BE2C (cell line): ENCODE measurements at regions not wholly inside any gene's neighbourhood (a gene's known extent, or its start where the extent isn't known, plus 50 kb on each side); places are given as distances from the start of the nearest gene placed in this dataset.

Source experiments
- DNase-seq: peaks from one replicate; pipeline ENCODE4 v3.0.0-alpha.2; 2020
- H3K27me3 ChIP-seq: fragments of 250-450 bp; sonication (Bioruptor Pico); 2 replicates; pipeline ENCODE4 v1.5.1; 2020; ENCODE audit warnings: mild to moderate bottlenecking
- H3K36me3 ChIP-seq: fragments of 250-450 bp; sonication (Bioruptor Pico); 2 replicates; pipeline ENCODE4 v1.5.1; 2020; ENCODE audit warnings: mild to moderate bottlenecking
- H3K4me1 ChIP-seq: fragments of 250-450 bp; sonication (Bioruptor Pico); 2 replicates; pipeline ENCODE4 v1.5.1; 2020
- H3K4me3 ChIP-seq: 2 replicates; pipeline ENCODE4 v1.5.1; 2011; ENCODE audit warnings: low read depth, low read length
- H3K9me3 ChIP-seq: fragments of 250-450 bp; sonication (Bioruptor Pico); 2 replicates; pipeline ENCODE4 v1.5.1; 2020
- CTCF ChIP-seq: IDR thresholded peaks from 2 replicates; pipeline ENCODE4 v1.5.1; 2012; ENCODE audit warnings: mild to moderate bottlenecking, low read depth, low read length

DNA sequence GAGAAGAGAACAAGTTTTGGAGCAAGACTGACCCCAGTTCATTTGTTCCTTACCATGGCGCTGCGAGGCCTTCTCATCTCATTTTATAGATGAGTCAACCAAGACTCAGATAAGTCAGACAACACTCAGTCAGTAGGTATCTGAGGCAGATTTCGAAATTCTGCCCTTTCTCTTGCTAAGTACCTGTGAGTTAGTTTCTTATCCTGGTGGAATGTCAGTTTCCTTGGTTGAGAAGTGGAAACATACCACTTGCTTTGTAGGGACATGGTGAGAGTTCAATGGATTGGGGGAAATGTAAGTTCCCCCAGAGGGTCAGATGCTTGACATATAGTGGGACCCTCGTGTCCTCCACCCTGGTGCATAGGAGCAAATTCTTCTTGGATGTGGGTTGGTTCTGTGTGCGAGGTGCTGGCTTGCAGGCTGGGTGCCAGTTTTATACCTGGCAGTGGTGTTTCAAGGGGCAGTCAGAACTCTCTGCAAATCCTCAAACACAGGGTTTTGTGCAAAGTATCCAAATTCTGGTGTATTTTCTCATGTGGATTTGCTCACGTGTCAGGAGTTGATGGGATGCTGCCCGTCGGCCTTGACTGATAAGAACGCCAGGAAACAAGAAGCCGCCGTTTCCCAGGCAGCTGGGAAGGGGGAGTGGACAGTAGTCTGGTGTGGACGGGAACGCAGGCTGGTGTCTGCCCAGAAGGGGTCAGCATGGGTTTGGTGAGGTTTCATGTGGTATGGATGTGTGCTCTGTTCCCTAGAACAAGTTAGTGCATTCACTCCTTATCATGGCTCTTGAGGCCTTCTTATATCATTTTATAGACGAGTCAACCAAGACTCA lies 61.1 kb upstream of the CIBAR2 start:
- H3K4me1 ChIP-seq: peaks cover 33% of the 10 kb centered on the region
- no peaks in the 10 kb centered on the region for H3K9me3 ChIP-seq
- H3K4me3 ChIP-seq: peak overlapping the region; percentile 69

GRCh38 chr16:85173981-85174751 lies 61.9 kb upstream of the CIBAR2 start:
- no peak for TF ChIP-seq CTCF
- H3K36me3 ChIP-seq: peaks cover 17% of the 10 kb centered on the region
- H3K9me3 ChIP-seq: no peaks in the 10 kb centered on the region
- H3K27me3 ChIP-seq: no peaks in the 10 kb centered on the region
- H3K4me3 ChIP-seq: peak overlapping the region; percentile 69
- H3K4me1 ChIP-seq: peaks cover 30% of the 10 kb centered on the region
- DNase-seq: peak; percentile 92

More for the DNA sequence above, 61.1 kb upstream of the CIBAR2 start:
- TF ChIP-seq CTCF: peak; percentile 57
- DNase-seq: peak; percentile 78
- Histone ChIP-seq H3K27me3 (no peaks in the 10 kb centered on the region), H3K36me3 (peaks cover 15% of the 10 kb centered on the region)

GRCh38 chr16:85174871-85175723 lies 62.8 kb upstream of the CIBAR2 start:
- peak; percentile 54 for DNase-seq
- peak overlapping the region; percentile 69 for H3K4me3 ChIP-seq
- H3K27me3 ChIP-seq: no peaks in the 10 kb centered on the region
- H3K9me3 ChIP-seq: no peaks in the 10 kb centered on the region
- peaks cover 30% of the 10 kb centered on the region for H3K4me1 ChIP-seq
- H3K36me3 ChIP-seq: peaks cover 24% of the 10 kb centered on the region
- TF ChIP-seq CTCF: no peak

DNA sequence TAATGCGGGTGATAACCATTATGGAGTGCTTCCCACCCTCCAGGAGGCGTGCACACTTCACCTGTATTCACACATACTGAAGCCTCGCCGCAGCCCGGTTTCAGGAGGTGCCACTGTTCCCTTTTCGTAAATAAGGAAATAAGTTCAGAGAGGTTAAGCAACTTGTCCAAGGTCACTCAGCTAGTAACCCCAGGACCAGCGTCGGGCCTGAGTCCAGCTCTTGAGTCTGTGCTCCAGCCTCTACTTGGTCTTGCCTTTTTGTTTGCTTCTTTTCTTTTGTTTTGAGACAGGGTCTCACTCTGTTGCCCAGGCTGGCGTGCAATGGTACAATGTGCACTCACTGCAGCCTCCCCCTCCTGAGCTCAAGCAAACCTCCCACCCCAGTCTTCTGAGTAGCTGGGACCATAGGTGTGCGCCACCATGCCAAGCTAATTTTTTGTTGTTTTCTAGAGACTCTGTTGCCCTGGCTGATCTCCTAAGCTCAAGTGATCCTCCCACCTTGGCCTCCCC lies 63.5 kb upstream of the CIBAR2 start:
- H3K4me1 ChIP-seq: peaks cover 31% of the 10 kb centered on the region
- DNase-seq: no peak
- no peak for TF ChIP-seq CTCF
- no peak overlapping the region for H3K4me3 ChIP-seq
- no peaks in the 10 kb centered on the region for H3K9me3 ChIP-seq
- H3K27me3 ChIP-seq: no peaks in the 10 kb centered on the region
- peaks cover 24% of the 10 kb centered on the region for H3K36me3 ChIP-seq

- Histone ChIP-seq H3K36me3 (peaks cover 24% of the 10 kb centered on the region), H3K9me3 (no peaks in the 10 kb centered on the region), H3K27me3 (no peaks in the 10 kb centered on the region), H3K4me3 (no peak overlapping the region), H3K4me1 (peaks cover 38% of the 10 kb centered on the region)
- DNase-seq: peak; percentile 61
- no peak for TF ChIP-seq CTCF
These were observed 64.5 kb upstream of the CIBAR2 start for GRCh38 chr16:85176541-85177447.
